BLaER1 treated with 17β-estradiol and CSF1 and Interleukin-3, amounts not matched to agents 10 nM and 100 nM (cell line): ENCODE measurements at regions not wholly inside any gene's neighbourhood (a gene's known extent, or its start where the extent isn't known, plus 50 kb on each side); places are given as distances from the start of the nearest gene placed in this dataset.

Experiments used
- H3K27ac ChIP-seq, 11 experiments: shearing (Covaris generic); formaldehyde crosslinking; 2 replicates each; pipeline ENCODE4 v1.8.1; 2022
- H3K27me3 ChIP-seq, 11 experiments: shearing (Covaris generic); formaldehyde crosslinking; 2 replicates each; pipeline ENCODE4 v1.8.1; 2022
- H3K36me3 ChIP-seq, 11 experiments: shearing (Covaris generic); formaldehyde crosslinking; 2 replicates each; pipeline ENCODE4 v1.8.1; 2022
- H3K4me1 ChIP-seq, 10 experiments: shearing (Covaris generic); formaldehyde crosslinking; 2 replicates each; pipeline ENCODE4 v1.8.1; 2022
- H3K4me2 ChIP-seq, 11 experiments: shearing (Covaris generic); formaldehyde crosslinking; 2 replicates each; pipeline ENCODE4 v1.8.1; 2022
- H3K4me3 ChIP-seq, 10 experiments: shearing (Covaris generic); formaldehyde crosslinking; 2 replicates each; pipeline ENCODE4 v1.8.1; 2022
- H3K9ac ChIP-seq, 11 experiments: shearing (Covaris generic); formaldehyde crosslinking; 2 replicates each; pipeline ENCODE4 v1.8.1; 2022
- H3K9me3 ChIP-seq, 11 experiments: shearing (Covaris generic); formaldehyde crosslinking; replicated peaks in 1 of 11; 2 replicates each; pipeline ENCODE4 v1.8.1; 2022
- H4K20me1 ChIP-seq, 11 experiments: shearing (Covaris generic); formaldehyde crosslinking; 2 replicates each; pipeline ENCODE4 v1.8.1; 2022
- Cebpa-rat ChIP-seq, 11 experiments: shearing (Covaris generic); IDR thresholded peaks; 2 replicates each; pipeline ENCODE4 v1.8.1; 2022

- H3K27ac ChIP-seq: no peak overlapping the region
- no peak overlapping the region for H3K4me3 ChIP-seq
- H3K36me3 ChIP-seq: no peaks in the 10 kb centered on the region
- H3K9ac ChIP-seq: no peak overlapping the region
- no peak for TF ChIP-seq Cebpa-rat (IDR thresholded peaks at IDR 0.05)
- no peaks in the 10 kb centered on the region for H3K9me3 ChIP-seq
- no peak overlapping the region for H3K4me2 ChIP-seq
- H3K27me3 ChIP-seq: no peaks in the 10 kb centered on the region
- H4K20me1 ChIP-seq: no peaks in the 10 kb centered on the region
- H3K4me1 ChIP-seq: peaks cover 0 to 7% (median 0%) of the 10 kb centered on the region in 10 experiments; a peak in 1 of 20 replicates
Measured at GRCh38 chr2:204172145-204172600, 235.6 kb downstream of the ICOS start.

- Histone ChIP-seq H3K9me3 (no peaks in the 10 kb centered on the region), H3K27me3 (no peaks in the 10 kb centered on the region), H3K4me1 (peaks cover 0 to 8% (median 0%) of the 10 kb centered on the region in 10 experiments; a peak in 1 of 20 replicates), H3K4me2 (no peak overlapping the region), H3K27ac (no peak overlapping the region), H4K20me1 (no peaks in the 10 kb centered on the region), H3K4me3 (no peak overlapping the region), H3K9ac (no peak overlapping the region), H3K36me3 (no peaks in the 10 kb centered on the region)
- TF ChIP-seq Cebpa-rat (IDR thresholded peaks at IDR 0.05): no peak
Measured at GRCh38 chr2:204174034-204174433, 237.5 kb downstream of the ICOS start.

- H3K36me3 ChIP-seq: no peaks in the 10 kb centered on the region
- no peak overlapping the region for H3K9ac ChIP-seq
- no peak overlapping the region for H3K27ac ChIP-seq
- no peaks in the 10 kb centered on the region for H4K20me1 ChIP-seq
- no peak overlapping the region for H3K4me3 ChIP-seq
- H3K4me2 ChIP-seq: no peak overlapping the region
- peaks cover 0 to 8% (median 0%) of the 10 kb centered on the region in 10 experiments; a peak in 1 of 20 replicates for H3K4me1 ChIP-seq
- H3K27me3 ChIP-seq: no peaks in the 10 kb centered on the region
- H3K9me3 ChIP-seq: no peaks in the 10 kb centered on the region
- no peak for TF ChIP-seq Cebpa-rat (IDR thresholded peaks at IDR 0.05)
Measured at GRCh38 chr2:204175552-204176271, 239.1 kb downstream of the ICOS start.

GRCh38 chr2:204176306-204176705 is 239.7 kb downstream of the ICOS start:
- TF ChIP-seq Cebpa-rat (IDR thresholded peaks at IDR 0.05): no peak
- Histone ChIP-seq H3K27me3 (no peaks in the 10 kb centered on the region), H3K36me3 (no peaks in the 10 kb centered on the region), H3K4me3 (no peak overlapping the region), H3K4me2 (no peak overlapping the region), H3K27ac (no peak overlapping the region), H3K9ac (no peak overlapping the region), H3K9me3 (no peaks in the 10 kb centered on the region), H4K20me1 (no peaks in the 10 kb centered on the region), H3K4me1 (peaks cover 0 to 5% (median 0%) of the 10 kb centered on the region in 10 experiments; a peak in 1 of 20 replicates)

- no peaks in the 10 kb centered on the region for H4K20me1 ChIP-seq
- H3K36me3 ChIP-seq: no peaks in the 10 kb centered on the region
- 0 out of 22 replicates have a peak, but pooled peaks cover 0 to 5% (median 0%) of the 10 kb centered on the region in 11 experiments for H3K9me3 ChIP-seq
- H3K4me3 ChIP-seq: no peak overlapping the region
- H3K9ac ChIP-seq: no peak overlapping the region
- TF ChIP-seq Cebpa-rat (IDR thresholded peaks at IDR 0.05): no peak
- no peaks in the 10 kb centered on the region for H3K27me3 ChIP-seq
- no peak overlapping the region for H3K4me2 ChIP-seq
- H3K27ac ChIP-seq: no peak overlapping the region
- 0 out of 20 replicates have a peak, but pooled peaks cover 0 to 3% (median 0%) of the 10 kb centered on the region in 10 experiments for H3K4me1 ChIP-seq
Measured at GRCh38 chr2:204177251-204177976, 240.9 kb downstream of the ICOS start.

GRCh38 chr2:204177977-204178522 is 241.5 kb downstream of the ICOS start:
- H3K36me3 ChIP-seq: no peaks in the 10 kb centered on the region
- no peak overlapping the region for H3K27ac ChIP-seq
- H4K20me1 ChIP-seq: no peaks in the 10 kb centered on the region
- no peaks in the 10 kb centered on the region for H3K27me3 ChIP-seq
- 0 out of 20 replicates have a peak, but pooled peaks cover 0 to 3% (median 0%) of the 10 kb centered on the region in 10 experiments for H3K4me1 ChIP-seq
- no peak for TF ChIP-seq Cebpa-rat (IDR thresholded peaks at IDR 0.05)
- no peak overlapping the region for H3K4me3 ChIP-seq
- H3K4me2 ChIP-seq: no peak overlapping the region
- H3K9ac ChIP-seq: no peak overlapping the region
- 0 out of 22 replicates have a peak, but pooled peaks cover 0 to 5% (median 0%) of the 10 kb centered on the region in 11 experiments for H3K9me3 ChIP-seq

- Histone ChIP-seq H3K4me1 (0 out of 20 replicates have a peak, but pooled peaks cover 0 to 3% (median 0%) of the 10 kb centered on the region in 10 experiments), H3K4me2 (no peak overlapping the region), H4K20me1 (no peaks in the 10 kb centered on the region), H3K9me3 (0 out of 22 replicates have a peak, but pooled peaks cover 0 to 5% (median 0%) of the 10 kb centered on the region in 11 experiments), H3K27ac (no peak overlapping the region), H3K27me3 (no peaks in the 10 kb centered on the region), H3K9ac (no peak overlapping the region), H3K36me3 (no peaks in the 10 kb centered on the region), H3K4me3 (no peak overlapping the region)
- TF ChIP-seq Cebpa-rat (IDR thresholded peaks at IDR 0.05): no peak
Measured at GRCh38 chr2:204180649-204181048, 244.1 kb downstream of the ICOS start.

GRCh38 chr2:204183608-204184007 is 247.0 kb downstream of the ICOS start:
- Histone ChIP-seq H3K9ac (no peak overlapping the region), H3K27me3 (no peaks in the 10 kb centered on the region), H3K4me1 (no peaks in the 10 kb centered on the region), H4K20me1 (no peaks in the 10 kb centered on the region), H3K36me3 (no peaks in the 10 kb centered on the region), H3K9me3 (0 out of 22 replicates have a peak, but pooled peaks cover 0 to 5% (median 0%) of the 10 kb centered on the region in 11 experiments), H3K4me2 (no peak overlapping the region), H3K27ac (no peak overlapping the region), H3K4me3 (no peak overlapping the region)
- no peak for TF ChIP-seq Cebpa-rat (IDR thresholded peaks at IDR 0.05)

GRCh38 chr2:204184226-204184625 is 247.7 kb downstream of the ICOS start:
- H3K9me3 ChIP-seq: 0 out of 22 replicates have a peak, but pooled peaks cover 0 to 5% (median 0%) of the 10 kb centered on the region in 11 experiments
- H3K4me2 ChIP-seq: no peak overlapping the region
- H4K20me1 ChIP-seq: no peaks in the 10 kb centered on the region
- no peak overlapping the region for H3K9ac ChIP-seq
- H3K4me1 ChIP-seq: no peaks in the 10 kb centered on the region
- no peaks in the 10 kb centered on the region for H3K36me3 ChIP-seq
- H3K27me3 ChIP-seq: no peaks in the 10 kb centered on the region
- no peak for TF ChIP-seq Cebpa-rat (IDR thresholded peaks at IDR 0.05)
- H3K27ac ChIP-seq: no peak overlapping the region
- no peak overlapping the region for H3K4me3 ChIP-seq
